ENCODE measurements at regions not wholly inside any gene's neighbourhood (a gene's known extent, or its start where the extent isn't known, plus 50 kb on each side); places are given as distances from the start of the nearest gene placed in this dataset.

GRCh38 chr6:109315341-109316110 is 66.7 kb downstream of the CD164 start:
- DNase-seq = peak; percentile 40 to 88 (median 71)
- intact Hi-C loops (cut with DNase I) = loop anchor here (5.0 kb wide), 1 partner anchor 67 kb away; the partner anchor contains the start of gene CD164

GRCh38 chr6:109314313-109314712 is 68.0 kb downstream of the CD164 start:
- intact Hi-C loops (cut with DNase I) = no loop called here
- peak in 4 of 42 donors; percentile 9 to 54 (median 28) for DNase-seq

GRCh38 chr6:109313139-109313538 is 69.1 kb downstream of the CD164 start:
- no peak for DNase-seq
- intact Hi-C loops (cut with DNase I) = no loop called here

- intact Hi-C loops (cut with DNase I) = no loop called here
- no peak for DNase-seq
Measured at GRCh38 chr6:109311471-109311870, 70.8 kb downstream of the CD164 start.

GRCh38 chr6:109309917-109310316 is 72.3 kb downstream of the CD164 start:
- intact Hi-C loops (cut with DNase I) = no loop called here
- DNase-seq = no peak

- intact Hi-C loops (cut with DNase I) = no loop called here
- DNase-seq = no peak
Measured at GRCh38 chr6:109308018-109308492, 74.2 kb downstream of the CD164 start.

- intact Hi-C loops (cut with DNase I) = no loop called here
- DNase-seq = no peak
Measured at GRCh38 chr6:109306733-109307132, 75.5 kb downstream of the CD164 start.

- DNase-seq = no peak
- intact Hi-C loops (cut with DNase I) = no loop called here
Measured at GRCh38 chr6:109305028-109305427, 77.2 kb downstream of the CD164 start.

GRCh38 chr6:109304284-109305015 is 77.8 kb downstream of the CD164 start:
- DNase-seq = peak in 7 of 42 donors; percentile 16 to 55 (median 27)
- intact Hi-C loops (cut with DNase I) = no loop called here

- no peak for DNase-seq
- intact Hi-C loops (cut with DNase I) = no loop called here
Measured at GRCh38 chr6:109303640-109304283, 78.5 kb downstream of the CD164 start.

- no peak for DNase-seq
- intact Hi-C loops (cut with DNase I) = no loop called here
Measured at GRCh38 chr6:109303164-109303563, 79.1 kb downstream of the CD164 start.

GRCh38 chr6:109302176-109302575 is 80.1 kb downstream of the CD164 start:
- intact Hi-C loops (cut with DNase I) = no loop called here

GRCh38 chr6:109301418-109301817 is 80.8 kb downstream of the CD164 start:
- intact Hi-C loops (cut with DNase I) = no loop called here
- no peak for DNase-seq

More at GRCh38 chr6:109302176-109302575, 80.1 kb downstream of the CD164 start:
- no peak for DNase-seq

GRCh38 chr6:109300874-109301273 is 81.4 kb downstream of the CD164 start:
- intact Hi-C loops (cut with DNase I) = no loop called here
- DNase-seq = no peak

- DNase-seq = no peak
- intact Hi-C loops (cut with DNase I) = no loop called here
Measured at GRCh38 chr6:109299776-109300564, 82.3 kb downstream of the CD164 start.

GRCh38 chr6:109299265-109299607 is 83.0 kb downstream of the CD164 start:
- no peak for DNase-seq
- intact Hi-C loops (cut with DNase I) = no loop called here

GRCh38 chr6:109298605-109299264 is 83.5 kb downstream of the CD164 start:
- no peak for DNase-seq
- intact Hi-C loops (cut with DNase I) = no loop called here

- intact Hi-C loops (cut with DNase I) = no loop called here
- DNase-seq = no peak
Measured at GRCh38 chr6:109297406-109298110, 84.7 kb downstream of the CD164 start.

All from head of caudate nucleus (tissue), 42 donors.